NB4 (cell line): ENCODE measurements at regions not wholly inside any gene's neighbourhood (a gene's known extent, or its start where the extent isn't known, plus 50 kb on each side); places are given as distances from the start of the nearest gene placed in this dataset.

Experiments
- CTCF ChIP-seq: IDR thresholded peaks from one replicate; pipeline ENCODE4 v1.5.1; 2012; ENCODE audit warnings: low read depth, low read length
- MYC ChIP-seq: IDR thresholded peaks from 2 replicates; pipeline ENCODE4 v1.6.1; 2011; ENCODE audit warnings: low read depth, low read length
- POLR2A ChIP-seq: IDR thresholded peaks from 2 replicates; pipeline ENCODE4 v1.6.1; 2011; ENCODE audit warnings: mild to moderate bottlenecking; ENCODE audit not compliant: insufficient read length; ENCODE audit errors: extremely low read depth

DNA sequence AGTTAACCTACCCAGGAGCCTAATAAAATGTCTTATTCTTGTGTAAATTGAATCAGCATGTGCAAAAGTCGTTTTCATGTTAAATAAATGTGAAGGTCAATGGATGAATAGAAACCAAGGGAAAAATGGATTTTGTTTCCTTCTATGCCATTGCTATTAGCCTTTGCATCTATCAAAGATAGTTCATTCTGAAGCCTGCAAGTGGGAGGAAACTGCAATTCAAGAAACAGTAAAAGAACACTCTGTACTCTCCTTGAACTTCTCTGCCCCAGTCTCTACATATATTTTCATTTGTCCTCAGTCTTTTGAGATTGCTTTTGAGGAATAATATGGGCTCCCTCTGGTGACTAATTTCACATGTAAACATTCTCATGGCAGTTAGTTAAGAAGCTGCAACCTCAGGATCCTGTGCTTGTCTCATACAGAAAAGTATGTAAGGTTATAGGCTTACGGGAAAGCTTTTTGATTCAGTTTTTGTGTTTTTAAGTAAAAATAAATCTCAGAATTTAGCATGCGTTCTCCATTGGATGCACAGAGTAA lies 1590.0 kb upstream of the LRRTM1 start:
- TF ChIP-seq CTCF (no peak), POLR2A (no peak), MYC (no peak)
